ENCODE measurements at regions not wholly inside any gene's neighbourhood (a gene's known extent, or its start where the extent isn't known, plus 50 kb on each side); places are given as distances from the start of the nearest gene placed in this dataset.
"Not testable (repeated sequence)": the region's sequence is repeated elsewhere in the genome, so short reads cannot be mapped to it uniquely, and the experiment has no call there.

GRCh38 chr5:42089705-42090104 is 164.6 kb downstream of the FBXO4 start:
- FAIRE-seq, result no peak

DNA sequence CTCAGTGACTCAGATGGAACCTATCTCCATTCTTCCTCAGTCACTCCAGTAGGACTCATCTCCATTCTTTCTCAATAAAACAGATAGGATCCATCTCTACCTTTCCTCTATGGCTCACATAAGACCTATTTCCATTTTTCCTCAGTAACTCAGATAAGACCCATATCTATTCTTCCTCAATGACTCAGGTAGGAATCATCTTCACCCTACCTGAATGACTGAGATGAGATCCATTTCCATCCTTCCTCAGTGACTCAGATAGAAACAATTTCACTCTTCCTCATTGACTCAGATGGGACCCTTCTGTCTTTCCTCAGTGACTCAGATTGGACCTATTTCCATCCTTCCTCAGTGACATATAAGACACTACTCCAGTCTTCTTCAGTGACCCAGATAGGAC is 165.1 kb downstream of the FBXO4 start:
- no peak for FAIRE-seq

GRCh38 chr5:42099846-42100245 is 174.8 kb downstream of the FBXO4 start:
- not testable (repeated sequence) for FAIRE-seq

DNA sequence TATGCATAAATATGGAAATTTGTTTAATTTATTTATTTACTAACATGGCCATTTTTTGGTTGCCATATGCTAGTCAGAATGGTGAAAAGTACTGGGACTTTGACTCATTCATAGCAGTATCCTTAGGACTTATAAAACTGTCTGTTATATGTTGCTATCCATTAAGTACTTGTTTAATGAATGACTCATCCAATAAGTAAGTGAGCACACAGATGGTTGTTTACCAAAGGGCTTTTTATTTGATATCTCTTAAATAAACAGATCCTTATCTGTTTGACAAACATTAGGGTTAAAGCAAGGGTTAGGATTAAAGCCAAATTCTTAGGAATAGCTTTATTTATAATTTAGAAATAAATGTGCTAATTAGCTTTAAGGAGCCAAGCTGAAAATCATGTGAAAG is 183.4 kb downstream of the FBXO4 start:
- no peak for FAIRE-seq

DNA sequence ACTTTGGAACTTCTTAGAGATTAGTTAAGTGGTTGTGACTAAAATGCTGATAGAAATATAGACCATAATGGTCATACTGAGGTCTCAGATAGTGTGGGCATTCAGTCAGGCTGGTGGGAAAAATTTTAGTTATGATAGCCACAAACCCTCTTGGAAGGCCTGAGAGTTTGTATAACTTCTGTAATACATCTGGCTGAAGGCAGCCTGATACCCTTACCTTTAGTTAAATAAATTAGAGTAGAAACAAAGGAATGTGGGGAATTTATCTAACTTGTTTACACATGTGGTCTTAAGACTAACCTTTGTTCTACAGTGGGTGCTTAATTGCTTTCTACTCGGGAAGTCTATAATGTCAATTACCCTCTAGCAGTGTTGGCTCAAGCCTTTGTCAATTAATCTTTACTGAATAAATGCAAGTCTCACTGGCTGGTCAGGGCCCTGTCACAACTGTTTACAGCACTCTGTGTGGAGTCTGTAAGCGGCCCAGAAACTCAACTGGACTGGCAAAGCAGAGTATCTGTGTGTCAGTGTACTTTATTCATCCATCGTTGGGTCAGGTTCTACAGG is 184.0 kb downstream of the FBXO4 start:
- FAIRE-seq, result no peak

DNA sequence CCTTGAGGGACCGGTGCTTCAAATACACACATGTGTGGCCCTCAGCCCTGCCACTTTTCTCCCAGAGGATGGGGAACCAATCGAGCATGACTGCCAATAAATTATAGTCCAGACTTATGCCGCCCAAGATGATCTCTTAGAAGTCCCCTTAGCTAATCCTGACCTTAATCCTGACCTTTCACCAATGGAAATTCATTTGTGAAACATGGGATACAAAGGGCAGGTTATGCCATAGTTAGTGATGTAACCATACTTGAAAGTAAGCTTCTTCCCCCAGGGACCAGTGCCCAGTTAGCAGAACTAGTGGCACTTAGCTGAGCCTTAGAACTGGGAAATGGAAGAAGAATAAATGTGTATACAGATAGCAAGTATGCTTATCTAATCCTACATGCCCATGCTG is 190.6 kb downstream of the FBXO4 start:
- FAIRE-seq, result not testable (repeated sequence)

- no peak for FAIRE-seq
Observed at GRCh38 chr5:42120070-42120469, 195.0 kb downstream of the FBXO4 start.

GRCh38 chr5:42121401-42121800 is 196.3 kb downstream of the FBXO4 start:
- no peak for FAIRE-seq

- no peak for FAIRE-seq
Observed at GRCh38 chr5:42131081-42131480, 206.0 kb downstream of the FBXO4 start.

- FAIRE-seq, result no peak
Observed at GRCh38 chr5:42143361-42143760, 218.3 kb downstream of the FBXO4 start.

DNA sequence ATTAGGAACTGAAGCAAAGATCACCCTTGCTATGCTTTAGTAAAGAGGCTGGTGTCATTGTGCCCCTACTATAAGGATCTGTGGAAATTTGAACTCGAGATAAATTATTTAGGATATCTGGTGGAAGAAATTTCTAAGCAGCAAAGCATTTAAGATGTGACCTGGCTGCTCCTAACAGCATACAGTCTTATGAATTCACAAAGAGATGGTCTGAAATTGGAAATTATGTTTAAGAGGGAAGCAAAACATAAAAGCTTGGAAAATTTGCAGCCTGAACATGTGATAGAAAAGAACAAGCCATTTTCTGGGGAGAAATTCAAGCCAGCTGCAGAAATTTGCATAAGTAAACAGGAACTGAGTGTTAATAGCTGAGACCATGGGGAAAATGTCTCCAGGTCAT is 223.7 kb downstream of the FBXO4 start:
- FAIRE-seq, result no peak

GRCh38 chr5:42157215-42157614 is 232.1 kb downstream of the FBXO4 start:
- FAIRE-seq, result no peak

GRCh38 chr5:42163083-42163482 is 238.0 kb downstream of the FBXO4 start:
- FAIRE-seq, result no peak

- no peak for FAIRE-seq
Observed at GRCh38 chr5:42168091-42168670, 243.1 kb downstream of the FBXO4 start.

- FAIRE-seq, result not testable (repeated sequence)
Observed at GRCh38 chr5:42176118-42176517, 247.1 kb upstream of the GHR start.

- FAIRE-seq, result not testable (repeated sequence)
Observed at GRCh38 chr5:42179843-42180242, 243.4 kb upstream of the GHR start.

GRCh38 chr5:42216904-42217303 is 206.3 kb upstream of the GHR start:
- FAIRE-seq, result no peak

GRCh38 chr5:42217791-42218190 is 205.4 kb upstream of the GHR start:
- FAIRE-seq, result no peak

GRCh38 chr5:42225009-42225408 is 198.2 kb upstream of the GHR start:
- no peak for FAIRE-seq

DNA sequence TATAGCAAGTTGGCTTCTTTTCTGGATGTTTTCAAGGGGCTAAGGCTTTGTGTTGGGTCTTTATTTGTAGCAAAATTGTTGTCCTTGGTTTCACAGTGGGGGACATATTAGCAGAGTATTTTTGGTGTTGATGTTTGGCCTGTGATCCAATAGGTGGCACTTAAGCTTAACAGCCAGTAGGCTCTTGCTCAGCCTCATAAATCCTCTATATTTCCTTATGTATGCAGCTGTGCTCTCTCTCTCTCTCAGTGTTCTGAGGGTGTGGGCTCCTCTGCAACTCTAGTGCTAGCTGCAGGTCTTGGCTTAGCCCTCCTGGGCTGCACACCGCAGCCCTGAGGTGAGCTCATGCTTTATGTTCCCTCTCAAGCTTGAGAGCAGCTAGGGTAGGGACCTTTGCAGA is 195.0 kb upstream of the GHR start:
- no peak for FAIRE-seq

DNA sequence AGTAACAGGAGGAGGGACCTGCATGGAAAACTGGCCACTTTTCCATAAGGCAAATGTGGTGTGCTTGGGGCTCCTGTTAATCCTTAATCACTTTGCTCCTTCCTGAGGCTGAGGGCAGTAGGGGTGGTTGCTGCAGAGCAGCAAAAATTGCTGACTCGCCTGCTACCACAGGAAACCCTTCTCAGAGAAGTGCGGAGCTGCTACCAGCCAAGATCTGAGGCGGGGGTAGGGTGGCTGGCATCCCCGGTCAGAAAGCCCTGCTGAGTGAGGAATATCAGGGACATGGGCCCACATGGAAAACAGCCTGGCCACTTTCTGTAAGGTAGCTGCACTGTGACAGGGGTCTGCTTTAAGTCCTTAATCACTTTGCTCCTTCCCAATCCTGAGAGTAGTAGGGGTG is 192.4 kb upstream of the GHR start:
- FAIRE-seq, result no peak

DNA sequence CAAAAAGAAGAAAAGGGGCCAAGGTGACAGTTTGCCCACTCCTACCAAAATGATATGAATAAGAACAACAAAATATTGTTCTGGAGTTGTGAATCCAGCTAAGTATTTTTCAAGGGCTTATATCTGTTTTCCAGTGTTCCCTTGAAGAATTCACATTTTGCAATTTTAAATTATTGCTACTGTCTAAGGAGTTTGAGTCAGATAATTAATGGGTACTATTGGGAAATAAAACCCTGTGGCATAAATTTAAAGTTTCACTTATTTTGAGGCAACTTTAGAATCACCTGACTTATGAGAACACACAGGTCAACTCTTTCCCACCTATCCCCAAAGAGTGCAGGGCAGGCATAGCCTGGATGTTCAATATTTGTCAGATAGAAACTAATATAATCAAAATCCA is 188.0 kb upstream of the GHR start:
- FAIRE-seq, result no peak

- no peak for FAIRE-seq
Observed at GRCh38 chr5:42235837-42236236, 187.4 kb upstream of the GHR start.

DNA sequence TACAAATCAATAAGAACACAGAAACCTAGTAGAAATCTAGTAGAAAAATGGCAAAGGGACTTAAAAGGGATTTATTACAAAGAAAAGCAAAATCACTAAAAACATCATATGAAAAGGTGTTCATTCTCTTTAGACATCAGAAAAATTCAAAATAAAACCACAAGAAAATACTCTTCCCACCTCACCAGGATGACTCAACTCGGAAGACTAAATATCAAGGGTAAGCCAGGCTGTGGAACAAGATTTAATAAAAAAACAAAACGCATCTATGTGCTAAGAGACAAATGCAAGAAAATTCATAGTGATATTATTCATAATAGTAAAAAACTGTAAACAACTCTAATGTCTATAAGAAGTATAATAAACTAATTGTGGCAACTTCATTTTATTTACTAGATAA is 181.6 kb upstream of the GHR start:
- FAIRE-seq, result no peak

DNA sequence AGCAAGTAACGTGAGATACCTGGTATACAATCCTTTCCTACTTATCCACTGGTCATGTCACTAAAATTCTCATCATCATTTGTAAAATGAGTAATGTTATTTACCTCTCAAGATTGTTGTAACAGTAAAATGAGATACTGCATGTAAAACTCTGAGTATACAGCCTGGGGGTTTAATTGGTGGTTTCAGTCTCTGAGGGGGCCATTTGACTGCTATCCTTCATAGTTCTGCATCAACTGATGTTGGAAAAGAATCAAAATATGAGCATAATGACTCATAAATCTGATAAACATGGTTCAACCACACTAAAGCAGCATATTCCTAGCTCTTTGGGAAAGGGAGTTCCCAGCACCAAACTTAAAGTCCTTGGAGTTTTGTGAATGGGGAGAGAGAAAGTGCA is 181.0 kb upstream of the GHR start:
- no peak for FAIRE-seq
